ENCODE measurements at regions not wholly inside any gene's neighbourhood (a gene's known extent, or its start where the extent isn't known, plus 50 kb on each side); places are given as distances from the start of the nearest gene placed in this dataset.

DNA sequence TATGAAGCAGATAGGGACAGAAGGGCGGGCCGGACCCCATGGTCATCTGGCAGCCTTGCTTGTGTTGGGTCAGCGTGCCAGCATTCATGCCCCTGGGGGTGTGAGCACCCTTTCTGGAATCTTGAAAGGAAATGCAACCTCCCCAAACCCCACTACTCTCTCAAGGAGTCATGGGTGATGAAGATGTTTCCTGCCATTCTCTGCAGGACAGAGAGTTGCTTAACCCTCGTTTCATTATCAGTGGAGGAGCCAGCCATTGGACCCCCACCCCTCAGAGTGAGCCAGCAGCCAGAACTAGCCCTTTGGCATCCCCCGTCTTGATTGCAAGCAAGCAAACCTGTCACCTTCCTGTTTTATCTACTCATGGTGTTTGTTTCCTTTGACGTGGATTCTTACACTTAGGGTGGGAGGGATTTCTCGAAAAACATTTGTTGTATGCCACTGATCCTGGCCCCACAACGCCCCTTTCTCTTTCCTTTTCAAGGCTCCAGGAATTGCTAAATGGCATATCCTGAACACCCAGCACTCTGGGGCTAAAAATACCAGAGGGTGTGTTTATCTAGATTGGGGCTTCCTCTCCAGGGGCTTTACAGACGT lies 258.3 kb downstream of the ETS1 start:
- TF ChIP-seq IRF5 (IDR thresholded peaks at IDR 0.05; ENCODE audit: borderline replicate concordance) (no peak), ZBTB33 (IDR thresholded peaks at IDR 0.05) (no peak), HDGF (IDR thresholded peaks at IDR 0.05) (no peak), NFIC (IDR thresholded peaks at IDR 0.05; ENCODE audit: low read depth, low read length) (no peak), NFYB (IDR thresholded peaks at IDR 0.05; ENCODE audit: insufficient read depth, low read depth, low read length) (no peak)

Data from GM12878 (cell line).